ENCODE measurements at regions not wholly inside any gene's neighbourhood (a gene's known extent, or its start where the extent isn't known, plus 50 kb on each side); places are given as distances from the start of the nearest gene placed in this dataset.
A peak's percentile ranks its signal among the peaks of the same experiment; 100 is the strongest.

DNA sequence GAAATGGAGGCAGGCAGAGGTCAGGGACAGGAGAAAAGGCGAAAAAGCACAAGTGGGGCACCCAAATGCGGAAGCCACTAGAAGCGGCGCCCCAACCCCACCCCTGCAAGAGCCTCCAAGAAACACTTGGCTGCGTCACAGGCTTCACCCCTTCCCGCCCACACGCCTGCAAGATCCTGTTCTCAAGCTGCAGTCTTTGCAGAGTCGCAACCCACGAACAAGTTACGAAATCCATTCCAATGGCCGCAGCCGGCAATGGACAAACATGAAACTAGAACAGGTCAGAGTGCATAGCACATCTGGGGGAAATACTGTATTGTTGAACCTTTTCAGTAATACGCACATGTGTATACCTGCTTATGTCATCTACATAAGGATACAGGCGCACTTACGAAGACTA lies 103.6 kb downstream of the PSMG1 start:
- DNase-seq (ENCODE audit: low spot score) = peak; percentile 51
- no peak overlapping the region for H3K4me3 ChIP-seq (ENCODE audit: low read depth in 1 of 3, low read length in 3 of 3)
- H3K27ac ChIP-seq (ENCODE audit: low read depth in 1 of 2, low read length in 2 of 2) = peak overlapping the region; percentile 30 to 32
- H3K9ac ChIP-seq (ENCODE audit: low read depth in 1 of 2, low read length in 2 of 2) = no peak overlapping the region
- no peaks in the 10 kb centered on the region for H3K9me3 ChIP-seq (ENCODE audit: control insufficient read depth in 4 of 4, low read length in 3 of 4)
- TF ChIP-seq HNF4G (IDR thresholded peaks at IDR 0.05) (peak; percentile 59), NR2F2 (IDR thresholded peaks at IDR 0.05) (no peak), GABPA (IDR thresholded peaks at IDR 0.05 in 1 of 2, conservative IDR thresholded peaks at IDR 0.05 in 1 of 2) (no peak), ATF3 (IDR thresholded peaks at IDR 0.05) (no peak), RXRA (IDR thresholded peaks at IDR 0.05) (peak; percentile 75 to 91), YY1 (IDR thresholded peaks at IDR 0.05) (peak; percentile 97), SP1 (IDR thresholded peaks at IDR 0.05) (peak; percentile 79), TAF1 (conservative IDR thresholded peaks at IDR 0.05) (no peak), JUND (IDR thresholded peaks at IDR 0.05) (peak in 1 of 2 donors; percentile 73), CTCF (IDR thresholded peaks at IDR 0.05; ENCODE audit: low read depth, low read length, missing input control) (no peak), EGR1 (IDR thresholded peaks at IDR 0.05; ENCODE audit: low read depth in 2 of 2) (peak in 1 of 2 donors; percentile 84), HNF4A (conservative IDR thresholded peaks at IDR 0.05) (peak; percentile 73 to 85), FOXA2 (IDR thresholded peaks at IDR 0.05) (peak; percentile 45), MAX (IDR thresholded peaks at IDR 0.05) (peak; percentile 65), RAD21 (IDR thresholded peaks at IDR 0.05) (peak; percentile 53 to 65), FOXA1 (IDR thresholded peaks at IDR 0.05) (no peak)
- TF ChIP-seq, protein P1, sequence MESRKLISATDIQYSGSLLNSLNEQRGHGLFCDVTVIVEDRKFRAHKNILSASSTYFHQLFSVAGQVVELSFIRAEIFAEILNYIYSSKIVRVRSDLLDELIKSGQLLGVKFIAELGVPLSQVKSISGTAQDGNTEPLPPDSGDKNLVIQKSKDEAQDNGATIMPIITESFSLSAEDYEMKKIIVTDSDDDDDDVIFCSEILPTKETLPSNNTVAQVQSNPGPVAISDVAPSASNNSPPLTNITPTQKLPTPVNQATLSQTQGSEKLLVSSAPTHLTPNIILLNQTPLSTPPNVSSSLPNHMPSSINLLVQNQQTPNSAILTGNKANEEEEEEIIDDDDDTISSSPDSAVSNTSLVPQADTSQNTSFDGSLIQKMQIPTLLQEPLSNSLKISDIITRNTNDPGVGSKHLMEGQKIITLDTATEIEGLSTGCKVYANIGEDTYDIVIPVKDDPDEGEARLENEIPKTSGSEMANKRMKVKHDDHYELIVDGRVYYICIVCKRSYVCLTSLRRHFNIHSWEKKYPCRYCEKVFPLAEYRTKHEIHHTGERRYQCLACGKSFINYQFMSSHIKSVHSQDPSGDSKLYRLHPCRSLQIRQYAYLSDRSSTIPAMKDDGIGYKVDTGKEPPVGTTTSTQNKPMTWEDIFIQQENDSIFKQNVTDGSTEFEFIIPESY (IDR thresholded peaks at IDR 0.05) = peak; percentile 60
- TF ChIP-seq, protein P2, sequence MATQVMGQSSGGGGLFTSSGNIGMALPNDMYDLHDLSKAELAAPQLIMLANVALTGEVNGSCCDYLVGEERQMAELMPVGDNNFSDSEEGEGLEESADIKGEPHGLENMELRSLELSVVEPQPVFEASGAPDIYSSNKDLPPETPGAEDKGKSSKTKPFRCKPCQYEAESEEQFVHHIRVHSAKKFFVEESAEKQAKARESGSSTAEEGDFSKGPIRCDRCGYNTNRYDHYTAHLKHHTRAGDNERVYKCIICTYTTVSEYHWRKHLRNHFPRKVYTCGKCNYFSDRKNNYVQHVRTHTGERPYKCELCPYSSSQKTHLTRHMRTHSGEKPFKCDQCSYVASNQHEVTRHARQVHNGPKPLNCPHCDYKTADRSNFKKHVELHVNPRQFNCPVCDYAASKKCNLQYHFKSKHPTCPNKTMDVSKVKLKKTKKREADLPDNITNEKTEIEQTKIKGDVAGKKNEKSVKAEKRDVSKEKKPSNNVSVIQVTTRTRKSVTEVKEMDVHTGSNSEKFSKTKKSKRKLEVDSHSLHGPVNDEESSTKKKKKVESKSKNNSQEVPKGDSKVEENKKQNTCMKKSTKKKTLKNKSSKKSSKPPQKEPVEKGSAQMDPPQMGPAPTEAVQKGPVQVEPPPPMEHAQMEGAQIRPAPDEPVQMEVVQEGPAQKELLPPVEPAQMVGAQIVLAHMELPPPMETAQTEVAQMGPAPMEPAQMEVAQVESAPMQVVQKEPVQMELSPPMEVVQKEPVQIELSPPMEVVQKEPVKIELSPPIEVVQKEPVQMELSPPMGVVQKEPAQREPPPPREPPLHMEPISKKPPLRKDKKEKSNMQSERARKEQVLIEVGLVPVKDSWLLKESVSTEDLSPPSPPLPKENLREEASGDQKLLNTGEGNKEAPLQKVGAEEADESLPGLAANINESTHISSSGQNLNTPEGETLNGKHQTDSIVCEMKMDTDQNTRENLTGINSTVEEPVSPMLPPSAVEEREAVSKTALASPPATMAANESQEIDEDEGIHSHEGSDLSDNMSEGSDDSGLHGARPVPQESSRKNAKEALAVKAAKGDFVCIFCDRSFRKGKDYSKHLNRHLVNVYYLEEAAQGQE (IDR thresholded peaks at IDR 0.05) = no peak
- H3K4me1 ChIP-seq (ENCODE audit: control insufficient read depth in 4 of 4, insufficient read depth in 4 of 4, low read length in 3 of 4) = peaks cover 0 to 15% (median 9%) of the 10 kb centered on the region in 4 donors
- no peaks in the 10 kb centered on the region for H3K36me3 ChIP-seq (ENCODE audit: control insufficient read depth in 4 of 4, insufficient read depth in 3 of 4, low read depth in 1 of 4, low read length in 3 of 4)
- no peaks in the 10 kb centered on the region for H3K27me3 ChIP-seq (ENCODE audit: control insufficient read depth in 4 of 4, insufficient read depth in 4 of 4, low read length in 3 of 4)
- 44% methylated on average over 15 of the region's 15 CpGs for WGBS
